HG02884 (cell line): ENCODE measurements at regions not wholly inside any gene's neighbourhood (a gene's known extent, or its start where the extent isn't known, plus 50 kb on each side); places are given as distances from the start of the nearest gene placed in this dataset.
"Not testable (repeated sequence)": the region's sequence is repeated elsewhere in the genome, so short reads cannot be mapped to it uniquely, and the experiment has no call there.

ENCODE experiments used
- ATAC-seq: cut with Tn5 transposase; IDR thresholded peaks from one replicate; pipeline ENCODE4 v1.9.1; 2021; ENCODE audit warnings: mild to moderate bottlenecking, moderate library complexity; ENCODE audit not compliant: unreplicated experiment

- ATAC-seq: no peak
Measured at GRCh38 chr1:170448661-170449158, 83.3 kb upstream of the GORAB start.

GRCh38 chr1:170457325-170458050, 74.5 kb upstream of the GORAB start:
- ATAC-seq: not testable (repeated sequence)

- no peak for ATAC-seq
Measured at GRCh38 chr1:170460001-170460400, 72.0 kb upstream of the GORAB start.

- no peak for ATAC-seq
Measured at GRCh38 chr1:170460414-170461155, 71.4 kb upstream of the GORAB start.

- ATAC-seq: no peak
Measured at GRCh38 chr1:170461291-170461747, 70.6 kb upstream of the GORAB start.

GRCh38 chr1:170461762-170462384, 70.1 kb upstream of the GORAB start:
- ATAC-seq: no peak

- no peak for ATAC-seq
Measured at GRCh38 chr1:170470121-170470520, 61.8 kb upstream of the GORAB start.

- no peak for ATAC-seq
Measured at GRCh38 chr1:170471398-170472053, 60.4 kb upstream of the GORAB start.

GRCh38 chr1:170481000-170481399, 51.0 kb upstream of the GORAB start:
- ATAC-seq: no peak
